HepG2 (cell line): ENCODE measurements at regions not wholly inside any gene's neighbourhood (a gene's known extent, or its start where the extent isn't known, plus 50 kb on each side); places are given as distances from the start of the nearest gene placed in this dataset.

ENCODE experiments used
- ATAC-seq: fragments of 200-7000 bp; cut with Tn5 transposase; 3 replicates; pipeline ENCODE4 v1.9.1; 2020; ENCODE audit warnings: mild to moderate bottlenecking, moderate library complexity
- BruUV-seq: library from RNA; stranded (reverse); fragments of 400-500 nt; replicated peaks from 2 replicates; lab custom pipeline; 2021; lab: Mats Ljungman, UMichigan
- CTCF ChIA-PET: fragments of 300-600 bp; formaldehyde crosslinking; extraction: SDS; loops from one replicate; lab custom pipeline; 2021; ENCODE audit warnings: low total read pairs, inconsistent platforms, low intra/inter-chr PET ratio; lab: Yijun Ruan, JAX
- POLR2A ChIA-PET: fragments of 350-600 bp; sonication (Branson Sonifier 250); formaldehyde crosslinking; loops from one replicate; lab custom pipeline; 2020; ENCODE audit warnings: antibody characterized with exemption, inconsistent platforms; lab: Yijun Ruan, JAX
- DNase-seq: peaks from one replicate; pipeline ENCODE4 v3.0.0-alpha.2; 2015; ENCODE audit warnings: low spot score
- FAIRE-seq: peaks from 3 replicates; lab custom pipeline; 2011; peaks lifted over from hg19 to GRCh38; lab: Jason Lieb, UNC
- H2AFZ ChIP-seq: one replicate; pipeline ENCODE4 v1.6.1; 2011; ENCODE audit warnings: low read length, inconsistent platforms
- H3K27ac ChIP-seq: fragments of 300-600 bp; 3 replicates; pipeline ENCODE4 v1.8.0; 2011; ENCODE audit warnings: mixed run types, mild to moderate bottlenecking, mixed read lengths, low read length, inconsistent platforms; ENCODE audit not compliant: insufficient read depth; ENCODE audit errors: extremely low read length
- H3K27me3 ChIP-seq, 2 experiments: fragments of 200-600 bp in 1 of 2; 2 replicates in 1 of 2; 3 replicates in 1 of 2; pipeline versions ENCODE4 v1.6.0 to v1.8.0; 2011; ENCODE audit warnings: low read length in 2 of 2, mild to moderate bottlenecking in 2 of 2, moderate library complexity in 2 of 2, inconsistent platforms in 1 of 2; ENCODE audit not compliant: insufficient read depth in 2 of 2, control insufficient read depth in 1 of 2
- H3K36me3 ChIP-seq, 2 experiments: fragments of 200-600 bp in 1 of 2; replicated peaks in 1 of 2; 2 replicates in 1 of 2; 3 replicates in 1 of 2; pipeline versions ENCODE4 v1.5.1 to v1.8.0; 2011; ENCODE audit warnings: low read length in 2 of 2, inconsistent platforms in 1 of 2; ENCODE audit not compliant: insufficient read depth in 2 of 2, control insufficient read depth in 1 of 2
- H3K4me1 ChIP-seq: 2 replicates; pipeline ENCODE4 v1.5.1; 2012; ENCODE audit warnings: low read length, inconsistent platforms; ENCODE audit not compliant: insufficient read depth
- H3K4me2 ChIP-seq: 2 replicates; pipeline ENCODE4 v1.6.0; 2011; ENCODE audit warnings: low read depth, low read length, inconsistent platforms
- H3K4me3 ChIP-seq, 3 experiments: fragments of 200-600 bp in 1 of 3; sonication (generic), shearing (Covaris generic) in 1 of 3; replicated peaks in 1 of 3; 2 replicates each; pipeline ENCODE4 v1.5.1; 2011 to 2016; ENCODE audit warnings: low read length in 3 of 3, inconsistent platforms in 2 of 3, low read depth in 2 of 3, mild to moderate bottlenecking in 2 of 3, control low read depth in 1 of 3, mixed read lengths in 1 of 3; ENCODE audit not compliant: insufficient read depth in 1 of 3
- H3K79me2 ChIP-seq: one replicate; pipeline ENCODE4 v1.6.1; 2011; ENCODE audit warnings: low read length, inconsistent platforms; ENCODE audit not compliant: insufficient read depth
- H3K9ac ChIP-seq: 2 replicates; pipeline ENCODE4 v1.6.0; 2011; ENCODE audit warnings: mild to moderate bottlenecking, low read depth, low read length, inconsistent platforms; ENCODE audit not compliant: insufficient read depth
- H3K9me3 ChIP-seq: 2 replicates; pipeline ENCODE4 v1.5.1; 2012; ENCODE audit warnings: mild to moderate bottlenecking, low read length
- H4K20me1 ChIP-seq: 2 replicates; pipeline ENCODE4 v1.6.0; 2011; ENCODE audit warnings: inconsistent platforms, mild to moderate bottlenecking, low read length, moderate library complexity; ENCODE audit not compliant: insufficient read depth
- ATF3 ChIP-seq: sonication (generic); formaldehyde crosslinking; IDR thresholded peaks from 2 replicates; pipeline ENCODE4 v1.4.0; 2020; ENCODE audit warnings: missing genetic modification reagents
- CHD2 ChIP-seq: IDR thresholded peaks from 2 replicates; pipeline ENCODE4 v1.6.1; 2011; ENCODE audit warnings: low read depth, low read length, improper control_type of control experiment
- CREM ChIP-seq, 2 experiments: sonication (generic) in 1 of 2; formaldehyde crosslinking in 1 of 2; IDR thresholded peaks; 2 replicates each; pipeline versions ENCODE4 v1.4.0 to v1.6.1; 2016 to 2020; ENCODE audit warnings: antibody characterized with exemption in 1 of 2, mild to moderate bottlenecking in 1 of 2, missing genetic modification reagents in 1 of 2
- MATR3 ChIP-seq: sonication (generic); formaldehyde crosslinking; IDR thresholded peaks from 2 replicates; pipeline ENCODE4 v1.4.0; 2020; ENCODE audit warnings: missing genetic modification reagents
- MBNL3 ChIP-seq: fragments of 250-450 bp; sonication (Bioruptor Pico); conservative IDR thresholded peaks from 2 replicates; pipeline ENCODE4 v1.8.0; 2022; ENCODE audit warnings: mild to moderate bottlenecking, inconsistent platforms
- MNT ChIP-seq: fragments of 450-650 bp; IDR thresholded peaks from 2 replicates; pipeline ENCODE4 v1.6.1; 2016
- SKIL ChIP-seq: sonication (generic); formaldehyde crosslinking; IDR thresholded peaks from 2 replicates; pipeline ENCODE4 v1.8.0; 2022; ENCODE audit warnings: missing genetic modification reagents, mild to moderate bottlenecking, moderate library complexity, borderline replicate concordance
- THAP7 ChIP-seq: sonication (generic); formaldehyde crosslinking; IDR thresholded peaks from 2 replicates; pipeline ENCODE4 v1.8.1; 2023; ENCODE audit warnings: mild to moderate bottlenecking, missing genetic modification reagents
- ZBTB46 ChIP-seq: sonication (generic); formaldehyde crosslinking; IDR thresholded peaks from 2 replicates; pipeline ENCODE4 v1.4.0; 2020; ENCODE audit warnings: mild to moderate bottlenecking, missing genetic modification reagents, borderline replicate concordance
- ZNF138 ChIP-seq: sonication (generic); formaldehyde crosslinking; IDR thresholded peaks from 2 replicates; pipeline ENCODE4 v1.5.0; 2020; ENCODE audit warnings: mild to moderate bottlenecking, low read depth, missing genetic modification reagents
- ZNF333 ChIP-seq: sonication (generic); formaldehyde crosslinking; IDR thresholded peaks from 2 replicates; pipeline ENCODE4 v1.4.0; 2020; ENCODE audit warnings: mild to moderate bottlenecking, missing genetic modification reagents, borderline replicate concordance
- in situ Hi-C: cut with HindIII; loops from 2 replicates; pipeline ENCODE4 v1.10.0; 2017; ENCODE audit warnings: low pct_unique_long_range_greater_than_20kb; ENCODE audit not compliant: extremely low pct_ligation_motif_present
- intact Hi-C: fragments of 100-400 bp; cut with micrococcal nuclease; formaldehyde crosslinking; loops from one replicate; pipeline ENCODE4 v1.10.0; 2022; ENCODE audit not compliant: unreplicated experiment

- no peak for ATAC-seq
- no peak overlapping the region for H2AFZ ChIP-seq
- no peaks in the 10 kb centered on the region for H3K79me2 ChIP-seq
- no peak for TF ChIP-seq ATF3
- no peak for TF ChIP-seq MBNL3 (CRISPR knock-in tag)
- no peak for TF ChIP-seq CHD2
- TF ChIP-seq SKIL (CRISPR knock-in tag) = no peak
- no peak for TF ChIP-seq ZNF333 (CRISPR knock-in tag)
- TF ChIP-seq CREM (IDR thresholded peaks at IDR 0.05) = no peak
- TF ChIP-seq CREM (CRISPR knock-in tag; IDR thresholded peaks at IDR 0.05) = no peak
- TF ChIP-seq MATR3 (CRISPR knock-in tag) = no peak
- TF ChIP-seq ZBTB46 (CRISPR knock-in tag) = no peak
- TF ChIP-seq THAP7 = no peak
- no peak for TF ChIP-seq MNT
- no peak for TF ChIP-seq ZNF138 (CRISPR knock-in tag)
- TF ChIP-seq, all 625 proteins: peak for 0
- no peaks in the 10 kb centered on the region for H3K9me3 ChIP-seq
- no peaks in the 10 kb centered on the region for H3K4me1 ChIP-seq
- no peaks in the 10 kb centered on the region for H3K36me3 ChIP-seq
- H3K4me2 ChIP-seq = no peak overlapping the region
- FAIRE-seq (no peak), DNase-seq (no peak)
- ChIA-PET POLR2A (no interaction called here), CTCF (no interaction called here)
- H4K20me1 ChIP-seq = no peaks in the 10 kb centered on the region
- H3K27ac ChIP-seq = no peak overlapping the region
- intact Hi-C loops = no loop called here
- no peak overlapping the region for H3K9ac ChIP-seq
- no peaks in the 10 kb centered on the region; a peak in 1 of 5 replicates for H3K27me3 ChIP-seq
- in situ Hi-C loops = no loop called here
- no peak overlapping the region for H3K4me3 ChIP-seq
- BruUV-seq = no TSS peak
These were observed 920.9 kb downstream of the TUSC7 start for GRCh38 chr3:117630469-117630868.
